HEK293 (cell line): ENCODE measurements at regions not wholly inside any gene's neighbourhood (a gene's known extent, or its start where the extent isn't known, plus 50 kb on each side); places are given as distances from the start of the nearest gene placed in this dataset.

ENCODE experiments used
- ATF2 ChIP-seq: fragments of 450-650 bp; formaldehyde crosslinking; IDR thresholded peaks from 2 replicates; pipeline ENCODE4 v1.5.1; 2016; ENCODE audit warnings: missing biosample characterization, missing genetic modification characterization, low read depth
- CTCF ChIP-seq: fragments of 450-650 bp; formaldehyde crosslinking; IDR thresholded peaks from 2 replicates; pipeline ENCODE4 v1.5.1; 2016; ENCODE audit warnings: missing biosample characterization, missing genetic modification characterization
- KLF7 ChIP-seq: fragments of 450-650 bp; formaldehyde crosslinking; IDR thresholded peaks from 2 replicates; pipeline ENCODE4 v1.5.1; 2016; ENCODE audit warnings: missing biosample characterization, missing genetic modification characterization, borderline replicate concordance
- KLF9 ChIP-seq: fragments of 450-650 bp; formaldehyde crosslinking; IDR thresholded peaks from 2 replicates; pipeline ENCODE4 v1.5.1; 2016; ENCODE audit warnings: missing biosample characterization, missing genetic modification characterization, low read depth
- REST ChIP-seq: fragments of 450-650 bp; formaldehyde crosslinking; IDR thresholded peaks from 2 replicates; pipeline ENCODE4 v1.5.1; 2016; ENCODE audit warnings: missing biosample characterization, missing genetic modification characterization
- ZNF274 ChIP-seq, 2 experiments: fragments of 200-500 bp in 1 of 2; fragments of 450-650 bp in 1 of 2; sonication (Bioruptor generic) in 1 of 2; formaldehyde crosslinking in 1 of 2; IDR thresholded peaks; 2 replicates each; pipeline versions ENCODE4 v1.5.1 to v1.6.1; 2014 to 2016; ENCODE audit warnings: borderline replicate concordance in 1 of 2, inconsistent platforms in 1 of 2, low read length in 1 of 2, missing biosample characterization in 1 of 2, missing genetic modification characterization in 1 of 2
- ZNF48 ChIP-seq: fragments of 450-650 bp; formaldehyde crosslinking; IDR thresholded peaks from 2 replicates; pipeline ENCODE4 v1.5.1; 2016; ENCODE audit warnings: missing biosample characterization, missing genetic modification characterization
- ZNF624 ChIP-seq: fragments of 450-650 bp; formaldehyde crosslinking; IDR thresholded peaks from 2 replicates; pipeline ENCODE4 v1.5.1; 2017; ENCODE audit warnings: missing biosample characterization, missing genetic modification characterization
- TF ChIP-seq, protein P1 (sequence below): fragments of 450-650 bp; formaldehyde crosslinking; IDR thresholded peaks from 2 replicates; pipeline ENCODE4 v1.5.1; 2016; ENCODE audit warnings: missing biosample characterization, missing genetic modification characterization, low read depth

DNA sequence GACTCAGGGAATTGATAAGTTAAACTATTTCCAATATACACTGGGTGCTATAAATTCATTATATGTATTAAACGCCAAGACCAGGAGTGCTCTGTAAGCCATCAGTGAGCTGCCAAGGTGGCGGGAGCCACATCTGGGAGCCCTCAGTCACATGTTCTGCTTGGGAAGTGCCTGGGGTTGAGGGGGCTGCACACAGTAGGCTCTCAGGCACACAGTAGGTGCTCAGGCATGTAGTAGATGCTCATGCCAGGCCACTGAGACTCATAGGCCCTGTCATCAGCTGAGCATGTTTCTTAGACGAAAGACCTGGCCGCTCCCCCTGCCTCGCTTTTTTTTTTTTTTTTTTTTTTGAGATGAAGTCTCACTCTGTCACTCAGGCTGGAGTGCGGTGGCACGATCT, 83.3 kb upstream of the BHLHE23 start:
- no peak for TF ChIP-seq CTCF (tag by site-specific recombination)
- no peak for TF ChIP-seq ZNF274 (IDR thresholded peaks at IDR 0.05; ENCODE audit: low read length)
- no peak for TF ChIP-seq ZNF274 (tag by site-specific recombination; IDR thresholded peaks at IDR 0.05; ENCODE audit: borderline replicate concordance)
- TF ChIP-seq ZNF624 (tag by site-specific recombination) = no peak
- TF ChIP-seq, protein P1, sequence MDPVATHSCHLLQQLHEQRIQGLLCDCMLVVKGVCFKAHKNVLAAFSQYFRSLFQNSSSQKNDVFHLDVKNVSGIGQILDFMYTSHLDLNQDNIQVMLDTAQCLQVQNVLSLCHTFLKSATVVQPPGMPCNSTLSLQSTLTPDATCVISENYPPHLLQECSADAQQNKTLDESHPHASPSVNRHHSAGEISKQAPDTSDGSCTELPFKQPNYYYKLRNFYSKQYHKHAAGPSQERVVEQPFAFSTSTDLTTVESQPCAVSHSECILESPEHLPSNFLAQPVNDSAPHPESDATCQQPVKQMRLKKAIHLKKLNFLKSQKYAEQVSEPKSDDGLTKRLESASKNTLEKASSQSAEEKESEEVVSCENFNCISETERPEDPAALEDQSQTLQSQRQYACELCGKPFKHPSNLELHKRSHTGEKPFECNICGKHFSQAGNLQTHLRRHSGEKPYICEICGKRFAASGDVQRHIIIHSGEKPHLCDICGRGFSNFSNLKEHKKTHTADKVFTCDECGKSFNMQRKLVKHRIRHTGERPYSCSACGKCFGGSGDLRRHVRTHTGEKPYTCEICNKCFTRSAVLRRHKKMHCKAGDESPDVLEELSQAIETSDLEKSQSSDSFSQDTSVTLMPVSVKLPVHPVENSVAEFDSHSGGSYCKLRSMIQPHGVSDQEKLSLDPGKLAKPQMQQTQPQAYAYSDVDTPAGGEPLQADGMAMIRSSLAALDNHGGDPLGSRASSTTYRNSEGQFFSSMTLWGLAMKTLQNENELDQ (tag by site-specific recombination) = no peak
- no peak for TF ChIP-seq KLF7 (tag by site-specific recombination)
- no peak for TF ChIP-seq REST (tag by site-specific recombination)
- no peak for TF ChIP-seq ATF2 (tag by site-specific recombination)
- no peak for TF ChIP-seq KLF9
- no peak for TF ChIP-seq ZNF48 (tag by site-specific recombination)
